ENCODE measurements at regions not wholly inside any gene's neighbourhood (a gene's known extent, or its start where the extent isn't known, plus 50 kb on each side); places are given as distances from the start of the nearest gene placed in this dataset.
"Not testable (repeated sequence)": the region's sequence is repeated elsewhere in the genome, so short reads cannot be mapped to it uniquely, and the experiment has no call there.

DNA sequence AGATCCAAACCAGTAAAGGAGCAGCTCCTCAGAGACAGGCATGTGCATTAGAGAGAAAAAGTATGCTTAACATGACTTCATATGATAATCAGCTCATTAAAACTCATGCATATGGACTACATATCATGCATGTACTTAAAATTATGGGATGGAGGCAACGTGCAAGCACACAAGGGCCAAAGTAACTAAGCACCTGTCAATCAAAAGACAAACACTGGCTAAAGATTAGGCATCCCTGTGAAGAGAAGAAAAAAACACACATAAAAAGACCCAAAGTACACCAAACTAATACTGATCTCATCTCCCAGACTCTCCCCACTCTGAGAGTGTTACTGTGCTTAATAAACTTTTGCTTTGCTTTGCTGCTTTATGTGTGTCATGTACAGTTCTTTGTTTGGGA, 61.1 kb downstream of the PPIAL4A start:
- H3K27ac ChIP-seq (ENCODE audit: low read depth, low read length, poor library complexity, severe bottlenecking); H3K9me2 ChIP-seq (ENCODE audit: low read depth, low read length); H3K9me3 ChIP-seq (ENCODE audit: low read length); H3K9ac ChIP-seq (ENCODE audit: low read length); H2AFZ ChIP-seq (ENCODE audit: low read length); H3K36me3 ChIP-seq (ENCODE audit: insufficient read depth, low read length); H3K4me1 ChIP-seq (ENCODE audit: insufficient read depth, low read length, severe bottlenecking); H4K20me1 ChIP-seq (ENCODE audit: insufficient read depth, low read length); H3K4me3 ChIP-seq (ENCODE audit: low read depth, low read length, poor library complexity, severe bottlenecking); H3F3A ChIP-seq (ENCODE audit: insufficient read depth, low read length); H3K79me2 ChIP-seq (ENCODE audit: insufficient read depth, low read length); H3K27me3 ChIP-seq (ENCODE audit: insufficient read depth, low read length); H3K4me2 ChIP-seq (ENCODE audit: low read length): not testable (repeated sequence)

DNA sequence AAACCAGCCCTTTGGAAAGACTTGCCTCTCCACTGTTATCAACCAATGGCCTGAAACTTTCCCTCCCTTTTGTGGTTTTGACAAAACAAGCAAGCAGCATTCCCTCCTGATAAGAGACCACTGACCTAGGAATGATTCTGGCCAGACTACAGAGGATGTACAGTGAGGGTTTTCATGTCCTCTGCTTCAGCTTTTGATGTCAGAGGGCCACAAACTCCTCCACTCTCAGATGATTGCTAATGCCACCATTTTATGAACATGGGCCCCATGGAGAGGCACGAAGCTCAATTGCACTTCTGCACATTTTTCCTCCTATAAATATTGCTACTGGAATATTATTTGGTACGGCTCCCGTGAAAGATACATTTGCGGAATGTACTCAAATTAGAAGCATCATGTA, 61.5 kb downstream of the PPIAL4A start:
- H3K36me3 ChIP-seq (ENCODE audit: insufficient read depth, low read length); H4K20me1 ChIP-seq (ENCODE audit: insufficient read depth, low read length); H3K4me2 ChIP-seq (ENCODE audit: low read length); H3K4me3 ChIP-seq (ENCODE audit: low read depth, low read length, poor library complexity, severe bottlenecking); H3K27ac ChIP-seq (ENCODE audit: low read depth, low read length, poor library complexity, severe bottlenecking); H3F3A ChIP-seq (ENCODE audit: insufficient read depth, low read length); H3K9ac ChIP-seq (ENCODE audit: low read length); H3K27me3 ChIP-seq (ENCODE audit: insufficient read depth, low read length); H3K79me2 ChIP-seq (ENCODE audit: insufficient read depth, low read length); H3K9me2 ChIP-seq (ENCODE audit: low read depth, low read length); H3K4me1 ChIP-seq (ENCODE audit: insufficient read depth, low read length, severe bottlenecking); H2AFZ ChIP-seq (ENCODE audit: low read length); H3K9me3 ChIP-seq (ENCODE audit: low read length): not testable (repeated sequence)

- H3K4me2 ChIP-seq (ENCODE audit: low read length); H3K9me3 ChIP-seq (ENCODE audit: low read length): not testable (repeated sequence)
Measured at GRCh38 chr1:120952207-120952870, 62.8 kb downstream of the PPIAL4A start.

GRCh38 chr1:120952871-120953265, 63.3 kb downstream of the PPIAL4A start:
- not testable (repeated sequence) for H3K9me3 ChIP-seq (ENCODE audit: low read length); H3F3A ChIP-seq (ENCODE audit: insufficient read depth, low read length)

More at GRCh38 chr1:120952207-120952870, 62.8 kb downstream of the PPIAL4A start:
- not testable (repeated sequence) for H3K9me2 ChIP-seq (ENCODE audit: low read depth, low read length); H2AFZ ChIP-seq (ENCODE audit: low read length); H3K27me3 ChIP-seq (ENCODE audit: insufficient read depth, low read length); H3K4me3 ChIP-seq (ENCODE audit: low read depth, low read length, poor library complexity, severe bottlenecking); H3K36me3 ChIP-seq (ENCODE audit: insufficient read depth, low read length); H3F3A ChIP-seq (ENCODE audit: insufficient read depth, low read length); H3K79me2 ChIP-seq (ENCODE audit: insufficient read depth, low read length); H4K20me1 ChIP-seq (ENCODE audit: insufficient read depth, low read length); H3K9ac ChIP-seq (ENCODE audit: low read length); H3K27ac ChIP-seq (ENCODE audit: low read depth, low read length, poor library complexity, severe bottlenecking); H3K4me1 ChIP-seq (ENCODE audit: insufficient read depth, low read length, severe bottlenecking)

GRCh38 chr1:120954736-120955135, 65.2 kb downstream of the PPIAL4A start:
- Histone ChIP-seq H3K9me2 (ENCODE audit: low read depth, low read length) (no peaks in the 10 kb centered on the region), H3K4me3 (ENCODE audit: low read depth, low read length, poor library complexity, severe bottlenecking) (no peak overlapping the region), H3K27ac (ENCODE audit: low read depth, low read length, poor library complexity, severe bottlenecking) (no peak overlapping the region), H3K9ac (ENCODE audit: low read length) (no peak overlapping the region), H3K36me3 (ENCODE audit: insufficient read depth, low read length) (no peaks in the 10 kb centered on the region), H3F3A (ENCODE audit: insufficient read depth, low read length) (no peaks in the 10 kb centered on the region), H3K27me3 (ENCODE audit: insufficient read depth, low read length) (no peaks in the 10 kb centered on the region), H3K79me2 (ENCODE audit: insufficient read depth, low read length) (no peaks in the 10 kb centered on the region), H3K4me1 (ENCODE audit: insufficient read depth, low read length, severe bottlenecking) (no peaks in the 10 kb centered on the region), H2AFZ (ENCODE audit: low read length) (no peak overlapping the region), H3K9me3 (ENCODE audit: low read length) (no peaks in the 10 kb centered on the region), H3K4me2 (ENCODE audit: low read length) (no peak overlapping the region), H4K20me1 (ENCODE audit: insufficient read depth, low read length) (no peaks in the 10 kb centered on the region)
- TF ChIP-seq CTCF (IDR thresholded peaks at IDR 0.05; ENCODE audit: low read length) (no peak), EZH2 (IDR thresholded peaks at IDR 0.05; ENCODE audit: borderline replicate concordance, low read length) (no peak)

More at GRCh38 chr1:120952871-120953265, 63.3 kb downstream of the PPIAL4A start:
- not testable (repeated sequence) for H4K20me1 ChIP-seq (ENCODE audit: insufficient read depth, low read length); H3K27ac ChIP-seq (ENCODE audit: low read depth, low read length, poor library complexity, severe bottlenecking); H3K9me2 ChIP-seq (ENCODE audit: low read depth, low read length); H3K4me2 ChIP-seq (ENCODE audit: low read length); H3K79me2 ChIP-seq (ENCODE audit: insufficient read depth, low read length); H2AFZ ChIP-seq (ENCODE audit: low read length); H3K9ac ChIP-seq (ENCODE audit: low read length); H3K4me1 ChIP-seq (ENCODE audit: insufficient read depth, low read length, severe bottlenecking); H3K4me3 ChIP-seq (ENCODE audit: low read depth, low read length, poor library complexity, severe bottlenecking); H3K36me3 ChIP-seq (ENCODE audit: insufficient read depth, low read length); H3K27me3 ChIP-seq (ENCODE audit: insufficient read depth, low read length)

GRCh38 chr1:120955961-120956360, 66.4 kb downstream of the PPIAL4A start:
- not testable (repeated sequence) for H3K4me3 ChIP-seq (ENCODE audit: low read depth, low read length, poor library complexity, severe bottlenecking); H3F3A ChIP-seq (ENCODE audit: insufficient read depth, low read length); H3K27ac ChIP-seq (ENCODE audit: low read depth, low read length, poor library complexity, severe bottlenecking); H3K27me3 ChIP-seq (ENCODE audit: insufficient read depth, low read length); H3K9ac ChIP-seq (ENCODE audit: low read length); H4K20me1 ChIP-seq (ENCODE audit: insufficient read depth, low read length); H3K36me3 ChIP-seq (ENCODE audit: insufficient read depth, low read length); H3K4me1 ChIP-seq (ENCODE audit: insufficient read depth, low read length, severe bottlenecking); H3K9me3 ChIP-seq (ENCODE audit: low read length); H3K79me2 ChIP-seq (ENCODE audit: insufficient read depth, low read length); H2AFZ ChIP-seq (ENCODE audit: low read length); H3K9me2 ChIP-seq (ENCODE audit: low read depth, low read length); H3K4me2 ChIP-seq (ENCODE audit: low read length)

DNA sequence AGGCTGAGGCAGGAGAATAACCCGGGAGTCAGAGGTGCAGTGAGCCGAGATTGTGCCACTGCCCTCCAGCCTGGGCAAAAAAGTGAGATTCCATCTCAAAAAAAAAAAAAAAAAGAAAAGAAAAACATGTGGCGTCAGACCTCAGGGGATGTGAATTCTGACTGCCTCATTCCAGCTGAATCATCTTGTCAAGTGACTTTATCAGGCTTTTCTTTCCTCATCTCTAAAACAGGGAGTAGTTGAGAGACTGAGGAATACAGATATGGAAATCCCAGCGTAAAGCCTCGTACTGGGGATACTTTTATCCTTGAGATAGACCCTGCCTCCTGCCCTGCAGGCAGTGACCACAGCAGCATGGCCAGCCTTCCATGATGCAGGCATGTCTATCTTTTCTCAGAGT, 76.4 kb downstream of the PPIAL4A start:
- not testable (repeated sequence) for H3K9me2 ChIP-seq (ENCODE audit: low read depth, low read length); H3K27ac ChIP-seq (ENCODE audit: low read depth, low read length, poor library complexity, severe bottlenecking); H3K4me2 ChIP-seq (ENCODE audit: low read length); H3K9me3 ChIP-seq (ENCODE audit: low read length); H3K79me2 ChIP-seq (ENCODE audit: insufficient read depth, low read length); H4K20me1 ChIP-seq (ENCODE audit: insufficient read depth, low read length); H2AFZ ChIP-seq (ENCODE audit: low read length); H3F3A ChIP-seq (ENCODE audit: insufficient read depth, low read length); H3K36me3 ChIP-seq (ENCODE audit: insufficient read depth, low read length); H3K4me1 ChIP-seq (ENCODE audit: insufficient read depth, low read length, severe bottlenecking); H3K27me3 ChIP-seq (ENCODE audit: insufficient read depth, low read length); H3K4me3 ChIP-seq (ENCODE audit: low read depth, low read length, poor library complexity, severe bottlenecking); H3K9ac ChIP-seq (ENCODE audit: low read length)
